HG03097 (cell line): ENCODE measurements at regions not wholly inside any gene's neighbourhood (a gene's known extent, or its start where the extent isn't known, plus 50 kb on each side); places are given as distances from the start of the nearest gene placed in this dataset.
"Not testable (repeated sequence)": the region's sequence is repeated elsewhere in the genome, so short reads cannot be mapped to it uniquely, and the experiment has no call there.

Experiments
- ATAC-seq: cut with Tn5 transposase; IDR thresholded peaks from one replicate; pipeline ENCODE4 v1.9.1; 2021; ENCODE audit not compliant: unreplicated experiment, low FRiP score

GRCh38 chr4:17251101-17251500, 260.8 kb downstream of the QDPR start:
- no peak for ATAC-seq

DNA sequence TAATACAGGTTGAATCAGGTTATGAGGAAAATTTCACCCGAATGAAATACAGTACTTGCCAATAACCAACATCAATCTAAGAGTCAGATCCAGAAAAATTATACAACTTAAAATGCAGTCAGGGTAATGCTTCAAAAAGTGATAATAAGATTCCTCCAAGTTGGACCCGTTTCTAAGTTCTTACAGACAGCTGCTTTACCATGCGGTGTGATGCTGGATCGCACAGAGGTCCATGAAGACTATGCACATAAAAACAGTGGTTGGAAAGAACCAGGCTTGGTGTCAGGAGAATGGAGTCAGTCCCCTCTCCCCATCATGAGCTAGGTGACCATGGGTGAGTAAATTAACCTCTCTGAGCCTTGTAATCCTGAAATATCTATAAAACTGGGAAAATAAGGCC, 261.3 kb downstream of the QDPR start:
- no peak for ATAC-seq

- ATAC-seq, result no peak
Observed at GRCh38 chr4:17246656-17247055, 265.2 kb downstream of the QDPR start.

- no peak for ATAC-seq
Observed at GRCh38 chr4:17241835-17242234, 270.1 kb downstream of the QDPR start.

- ATAC-seq, result no peak
Observed at GRCh38 chr4:17238633-17239032, 273.3 kb downstream of the QDPR start.

DNA sequence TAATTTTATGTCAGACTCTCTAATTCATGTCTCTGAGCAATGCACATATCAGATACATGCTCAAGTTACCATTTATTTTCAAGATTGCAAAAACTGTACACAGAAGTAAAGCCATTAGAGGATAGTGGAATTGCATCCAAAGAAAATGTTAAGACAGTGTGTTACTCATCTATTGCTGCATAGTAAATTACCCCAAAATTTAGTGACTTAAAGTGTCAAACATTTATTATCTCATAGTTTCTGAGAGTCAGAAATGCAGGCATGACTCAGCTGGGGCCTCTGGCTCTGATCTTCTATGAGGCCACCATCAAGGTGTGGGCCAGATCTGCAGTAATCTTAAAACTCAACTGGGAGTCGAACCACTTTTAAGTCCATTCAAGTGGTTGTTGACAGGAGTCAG, 275.2 kb downstream of the QDPR start:
- ATAC-seq, result no peak

DNA sequence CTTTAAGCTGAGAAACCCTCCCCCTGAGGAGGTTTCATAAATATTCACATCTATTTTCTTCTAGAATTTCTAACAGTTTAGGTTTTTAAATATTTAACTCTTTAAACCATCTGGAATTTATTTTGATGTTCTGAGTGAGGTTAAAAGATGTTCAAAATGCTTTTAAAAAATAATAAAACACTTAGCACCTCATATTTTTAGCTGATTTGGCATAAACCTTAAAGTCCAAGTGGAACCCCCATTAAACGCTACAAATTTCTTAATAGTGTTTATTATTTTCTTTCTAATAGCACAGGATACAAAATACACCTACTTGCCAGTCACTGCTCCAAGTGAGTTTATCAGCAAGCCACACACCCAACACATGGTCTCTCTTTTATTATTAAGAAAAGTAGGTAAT, 277.2 kb downstream of the QDPR start:
- ATAC-seq, result no peak

DNA sequence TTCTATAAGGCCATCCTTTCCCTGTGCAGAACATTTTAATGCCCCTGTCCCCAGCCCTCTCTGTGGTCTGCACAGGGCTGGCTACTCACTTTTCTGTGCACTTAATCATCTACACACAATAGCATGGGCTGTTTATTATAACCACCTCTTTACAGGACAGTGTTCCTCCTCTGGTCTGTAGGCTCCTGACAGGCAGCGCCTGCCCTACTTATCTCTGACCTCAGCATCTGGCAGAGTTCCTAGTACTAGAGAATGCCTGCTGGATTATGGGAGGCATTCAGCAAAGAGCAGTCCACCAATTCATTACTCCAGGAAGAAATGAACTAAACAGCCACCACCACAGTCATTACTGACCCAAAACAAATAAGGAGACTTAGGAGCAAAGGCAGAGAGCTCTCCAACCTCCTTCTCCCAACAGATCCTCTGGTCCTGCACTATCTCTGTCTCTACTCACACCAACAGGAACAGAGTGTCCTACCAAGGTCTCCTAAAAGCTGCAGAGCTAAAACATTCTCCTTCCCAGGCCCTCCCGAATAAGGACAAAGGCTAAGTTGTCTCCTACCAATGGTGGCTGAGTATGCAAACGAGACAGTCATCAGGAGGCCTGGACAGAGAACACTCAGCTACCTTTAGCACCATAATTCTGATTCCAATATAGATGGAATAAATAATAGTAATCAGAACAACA, 279.2 kb downstream of the QDPR start:
- no peak for ATAC-seq

- ATAC-seq, result not testable (repeated sequence)
Observed at GRCh38 chr4:17231880-17232475, 279.9 kb downstream of the QDPR start.

DNA sequence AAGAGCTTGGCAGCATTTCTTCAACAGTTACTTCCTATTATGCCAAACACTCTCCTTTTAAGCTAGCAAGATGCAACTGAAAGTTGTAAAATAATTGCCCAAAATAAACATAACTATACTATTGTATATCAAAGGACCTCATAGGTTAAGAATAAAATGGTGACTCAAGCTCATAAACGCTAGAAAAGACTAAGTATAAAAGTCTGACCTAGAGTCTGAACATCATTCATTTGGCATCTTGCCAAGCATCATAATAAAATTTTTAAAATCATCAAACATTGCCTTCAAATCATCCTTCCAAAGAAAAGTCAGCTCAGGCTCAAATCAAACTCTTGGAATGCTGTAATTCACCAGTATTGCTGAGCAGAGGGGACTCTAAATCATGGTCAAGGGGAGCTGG, 281.2 kb downstream of the QDPR start:
- ATAC-seq, result no peak

DNA sequence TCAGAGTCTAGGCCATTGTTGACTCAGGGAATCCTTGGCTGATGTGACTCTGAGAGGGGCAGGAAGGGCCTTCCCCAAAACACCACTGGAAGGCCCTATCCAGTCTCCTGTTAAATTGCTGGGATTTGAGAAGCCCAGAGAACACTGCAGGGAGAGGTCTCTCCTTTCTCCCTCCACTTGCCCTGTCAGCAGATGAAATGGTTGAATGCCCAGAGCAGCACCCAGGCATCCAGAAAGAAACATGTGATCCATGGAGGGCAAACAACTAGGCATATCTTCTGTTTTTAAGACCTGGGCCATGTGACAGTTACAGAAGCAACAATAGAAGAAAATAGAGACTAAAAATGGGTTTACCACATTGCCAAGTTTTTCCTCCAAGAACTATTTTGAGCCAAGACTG, 291.1 kb downstream of the QDPR start:
- no peak for ATAC-seq

DNA sequence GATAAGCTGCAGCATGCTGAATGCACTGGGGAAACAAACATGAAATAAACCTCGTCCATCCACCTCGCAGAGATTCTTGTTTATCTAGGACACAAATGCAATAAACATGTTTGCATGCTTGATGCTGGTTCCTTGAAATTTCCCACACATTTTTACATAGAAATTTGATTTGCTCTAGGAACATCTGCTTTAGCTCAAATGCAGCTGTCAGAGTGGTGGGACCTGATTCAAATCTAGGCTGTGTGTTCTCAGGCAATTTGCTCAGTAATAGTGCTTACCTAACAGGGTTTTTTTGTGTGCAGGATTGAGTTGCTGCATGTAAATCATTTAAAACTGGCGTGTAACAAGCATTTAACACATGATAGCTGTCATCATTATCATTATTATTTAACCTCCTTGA, 293.1 kb downstream of the QDPR start:
- ATAC-seq, result no peak

- ATAC-seq, result no peak
Observed at GRCh38 chr4:17206829-17207801, 304.8 kb downstream of the QDPR start.

GRCh38 chr4:17204908-17205307, 306.5 kb upstream of the LDB2 start:
- no peak for ATAC-seq

DNA sequence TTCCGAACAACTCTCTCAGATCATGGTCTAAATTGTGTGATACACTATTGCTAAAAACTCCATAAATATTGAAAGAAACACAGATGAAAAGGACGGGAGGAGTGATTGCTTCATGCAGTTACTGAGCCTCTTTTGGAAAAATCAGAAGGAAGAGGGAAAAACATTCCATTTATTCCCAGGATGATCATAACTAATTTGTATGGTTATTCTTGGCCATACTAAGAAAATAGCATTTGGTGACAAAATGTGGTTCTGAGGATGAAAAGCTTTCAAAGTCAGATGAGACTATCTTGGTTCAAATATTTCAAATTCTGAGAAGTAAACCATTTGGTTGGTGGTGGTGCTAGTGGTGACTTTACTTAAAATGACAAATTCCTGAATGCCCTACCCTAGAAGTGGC, 305.4 kb upstream of the LDB2 start:
- ATAC-seq, result no peak

DNA sequence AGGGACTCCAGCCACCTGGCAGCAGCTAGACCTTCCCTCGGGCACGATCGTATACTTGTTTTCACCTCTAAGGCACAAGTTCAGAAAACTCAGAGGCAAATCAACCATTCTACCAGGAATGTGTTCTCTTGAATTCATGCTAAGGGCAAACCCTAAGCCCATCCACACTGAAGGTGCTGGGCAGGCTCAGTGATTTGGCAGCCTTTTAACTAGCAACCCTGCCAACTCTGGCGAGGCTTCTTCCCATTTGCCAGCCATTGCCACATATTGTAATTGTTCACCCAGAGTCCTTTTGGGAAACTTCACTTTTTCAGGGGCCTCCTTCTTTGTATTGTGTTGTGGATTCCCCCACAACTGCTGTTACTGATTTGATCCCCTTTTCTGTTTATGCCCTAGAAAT, 298.6 kb upstream of the LDB2 start:
- no peak for ATAC-seq

- no peak for ATAC-seq
Observed at GRCh38 chr4:17195461-17196275, 297.2 kb upstream of the LDB2 start.

- ATAC-seq, result no peak
Observed at GRCh38 chr4:17194586-17194985, 296.1 kb upstream of the LDB2 start.

- no peak for ATAC-seq
Observed at GRCh38 chr4:17189759-17190158, 291.3 kb upstream of the LDB2 start.

GRCh38 chr4:17189401-17189720, 290.9 kb upstream of the LDB2 start:
- ATAC-seq, result no peak
